HepG2 (cell line): ENCODE measurements at regions not wholly inside any gene's neighbourhood (a gene's known extent, or its start where the extent isn't known, plus 50 kb on each side); places are given as distances from the start of the nearest gene placed in this dataset.

Source experiments
- ATAC-seq: fragments of 200-7000 bp; cut with Tn5 transposase; 3 replicates; pipeline ENCODE4 v1.9.1; 2020; ENCODE audit warnings: mild to moderate bottlenecking, moderate library complexity
- BruUV-seq: library from RNA; stranded (reverse); fragments of 400-500 nt; replicated peaks from 2 replicates; lab custom pipeline; 2021; lab: Mats Ljungman, UMichigan
- CTCF ChIA-PET: fragments of 300-600 bp; formaldehyde crosslinking; extraction: SDS; loops from one replicate; lab custom pipeline; 2021; ENCODE audit warnings: low total read pairs, inconsistent platforms, low intra/inter-chr PET ratio; lab: Yijun Ruan, JAX
- POLR2A ChIA-PET: fragments of 350-600 bp; sonication (Branson Sonifier 250); formaldehyde crosslinking; loops from one replicate; lab custom pipeline; 2020; ENCODE audit warnings: antibody characterized with exemption, inconsistent platforms; lab: Yijun Ruan, JAX
- DNase-seq: peaks from one replicate; pipeline ENCODE4 v3.0.0-alpha.2; 2015; ENCODE audit warnings: low spot score
- FAIRE-seq: peaks from 3 replicates; lab custom pipeline; 2011; peaks lifted over from hg19 to GRCh38; lab: Jason Lieb, UNC
- H2AFZ ChIP-seq: one replicate; pipeline ENCODE4 v1.6.1; 2011; ENCODE audit warnings: low read length, inconsistent platforms
- H3K27ac ChIP-seq: fragments of 300-600 bp; 3 replicates; pipeline ENCODE4 v1.8.0; 2011; ENCODE audit warnings: mixed run types, mild to moderate bottlenecking, mixed read lengths, low read length, inconsistent platforms; ENCODE audit not compliant: insufficient read depth; ENCODE audit errors: extremely low read length
- H3K27me3 ChIP-seq, 2 experiments: fragments of 200-600 bp in 1 of 2; 2 replicates in 1 of 2; 3 replicates in 1 of 2; pipeline versions ENCODE4 v1.6.0 to v1.8.0; 2011; ENCODE audit warnings: low read length in 2 of 2, mild to moderate bottlenecking in 2 of 2, moderate library complexity in 2 of 2, inconsistent platforms in 1 of 2; ENCODE audit not compliant: insufficient read depth in 2 of 2, control insufficient read depth in 1 of 2
- H3K36me3 ChIP-seq, 2 experiments: fragments of 200-600 bp in 1 of 2; replicated peaks in 1 of 2; 2 replicates in 1 of 2; 3 replicates in 1 of 2; pipeline versions ENCODE4 v1.5.1 to v1.8.0; 2011; ENCODE audit warnings: low read length in 2 of 2, inconsistent platforms in 1 of 2; ENCODE audit not compliant: insufficient read depth in 2 of 2, control insufficient read depth in 1 of 2
- H3K4me1 ChIP-seq: 2 replicates; pipeline ENCODE4 v1.5.1; 2012; ENCODE audit warnings: low read length, inconsistent platforms; ENCODE audit not compliant: insufficient read depth
- H3K4me2 ChIP-seq: 2 replicates; pipeline ENCODE4 v1.6.0; 2011; ENCODE audit warnings: low read depth, low read length, inconsistent platforms
- H3K4me3 ChIP-seq, 3 experiments: fragments of 200-600 bp in 1 of 3; sonication (generic), shearing (Covaris generic) in 1 of 3; replicated peaks in 1 of 3; 2 replicates each; pipeline ENCODE4 v1.5.1; 2011 to 2016; ENCODE audit warnings: low read length in 3 of 3, inconsistent platforms in 2 of 3, low read depth in 2 of 3, mild to moderate bottlenecking in 2 of 3, control low read depth in 1 of 3, mixed read lengths in 1 of 3; ENCODE audit not compliant: insufficient read depth in 1 of 3
- H3K79me2 ChIP-seq: one replicate; pipeline ENCODE4 v1.6.1; 2011; ENCODE audit warnings: low read length, inconsistent platforms; ENCODE audit not compliant: insufficient read depth
- H3K9ac ChIP-seq: 2 replicates; pipeline ENCODE4 v1.6.0; 2011; ENCODE audit warnings: mild to moderate bottlenecking, low read depth, low read length, inconsistent platforms; ENCODE audit not compliant: insufficient read depth
- H3K9me3 ChIP-seq: 2 replicates; pipeline ENCODE4 v1.5.1; 2012; ENCODE audit warnings: mild to moderate bottlenecking, low read length
- H4K20me1 ChIP-seq: 2 replicates; pipeline ENCODE4 v1.6.0; 2011; ENCODE audit warnings: inconsistent platforms, mild to moderate bottlenecking, low read length, moderate library complexity; ENCODE audit not compliant: insufficient read depth
- ATF2 ChIP-seq: sonication (generic); formaldehyde crosslinking; IDR thresholded peaks from 2 replicates; pipeline ENCODE4 v1.4.0; 2020; ENCODE audit warnings: missing genetic modification reagents
- CERS6 ChIP-seq: sonication (generic); formaldehyde crosslinking; IDR thresholded peaks from 2 replicates; pipeline ENCODE4 v1.5.0; 2020; ENCODE audit warnings: missing genetic modification reagents
- HDAC1 ChIP-seq: sonication (generic); formaldehyde crosslinking; IDR thresholded peaks from 2 replicates; pipeline ENCODE4 v1.5.1; 2020; ENCODE audit warnings: mild to moderate bottlenecking, missing genetic modification reagents
- HNRNPUL1 ChIP-seq: fragments of 200-400 bp; formaldehyde crosslinking; IDR thresholded peaks from 2 replicates; pipeline ENCODE4 v1.6.1; 2017; ENCODE audit warnings: low read depth, mild to moderate bottlenecking, low read length, moderate library complexity
- IRF2 ChIP-seq: IDR thresholded peaks from 2 replicates; pipeline ENCODE4 v1.6.1; 2018; ENCODE audit warnings: missing genetic modification reagents, missing compliant biosample characterization
- MYC ChIP-seq: sonication (generic); formaldehyde crosslinking; IDR thresholded peaks from 2 replicates; pipeline ENCODE4 v1.9.0; 2021; ENCODE audit warnings: missing genetic modification reagents, borderline replicate concordance
- PHB2 ChIP-seq: fragments of 450-650 bp; IDR thresholded peaks from 2 replicates; pipeline ENCODE4 v1.6.1; 2018; ENCODE audit not compliant: partially characterized antibody
- POLR2G ChIP-seq: fragments of 200-400 bp; formaldehyde crosslinking; IDR thresholded peaks from 2 replicates; pipeline ENCODE4 v1.6.1; 2018; ENCODE audit warnings: mild to moderate bottlenecking, low read depth, low read length, moderate library complexity
- SNRNP70 ChIP-seq: fragments of 200-400 bp; formaldehyde crosslinking; IDR thresholded peaks from 2 replicates; pipeline ENCODE4 v1.6.1; 2017; ENCODE audit warnings: mild to moderate bottlenecking, low read depth, low read length, moderate library complexity
- SSRP1 ChIP-seq: IDR thresholded peaks from 2 replicates; pipeline ENCODE4 v1.6.1; 2016; ENCODE audit warnings: control low read depth
- TBL1XR1 ChIP-seq: fragments of 150-350 bp; IDR thresholded peaks from 2 replicates; pipeline ENCODE4 v1.6.1; 2014; ENCODE audit warnings: borderline replicate concordance, low read length; ENCODE audit not compliant: partially characterized antibody
- THAP9 ChIP-seq: sonication (generic); formaldehyde crosslinking; IDR thresholded peaks from 2 replicates; pipeline ENCODE4; 2020; ENCODE audit warnings: missing genetic modification reagents, mild to moderate bottlenecking, borderline replicate concordance
- ZFX ChIP-seq: sonication (generic); formaldehyde crosslinking; IDR thresholded peaks from 2 replicates; pipeline ENCODE4 v1.4.0; 2020; ENCODE audit warnings: mild to moderate bottlenecking, low read depth, missing genetic modification reagents, moderate library complexity
- ZIK1 ChIP-seq: sonication (generic); formaldehyde crosslinking; IDR thresholded peaks from 2 replicates; pipeline ENCODE4 v1.5.0; 2020; ENCODE audit warnings: mild to moderate bottlenecking, low read depth, missing genetic modification reagents, borderline replicate concordance
- ZNF414 ChIP-seq: sonication (generic); formaldehyde crosslinking; IDR thresholded peaks from 2 replicates; pipeline ENCODE4 v1.5.0; 2020; ENCODE audit warnings: missing genetic modification reagents
- ZNF441 ChIP-seq: sonication (generic); formaldehyde crosslinking; IDR thresholded peaks from 2 replicates; pipeline ENCODE4 v1.7.0; 2021; ENCODE audit warnings: missing genetic modification reagents, borderline replicate concordance
- ZNF615 ChIP-seq: sonication (generic); formaldehyde crosslinking; IDR thresholded peaks from 2 replicates; pipeline ENCODE4 v1.5.0; 2020; ENCODE audit warnings: mild to moderate bottlenecking, missing genetic modification reagents, borderline replicate concordance
- ZNF644 ChIP-seq: IDR thresholded peaks from 2 replicates; pipeline ENCODE4 v1.6.1; 2016; ENCODE audit warnings: low read depth
- ZNF773 ChIP-seq: sonication (generic); formaldehyde crosslinking; IDR thresholded peaks from 2 replicates; pipeline ENCODE4 v1.4.0; 2020; ENCODE audit warnings: missing genetic modification reagents, borderline replicate concordance
- WGBS: methylation state at CpG from one replicate; pipeline ENCODE4 v1.1.6; 2017; ENCODE audit warnings: low lambda C conversion rate; 5-methylcytosine and 5-hydroxymethylcytosine counted together
- in situ Hi-C: cut with HindIII; loops from 2 replicates; pipeline ENCODE4 v1.10.0; 2017; ENCODE audit warnings: low pct_unique_long_range_greater_than_20kb; ENCODE audit not compliant: extremely low pct_ligation_motif_present
- intact Hi-C: fragments of 100-400 bp; cut with micrococcal nuclease; formaldehyde crosslinking; loops from one replicate; pipeline ENCODE4 v1.10.0; 2022; ENCODE audit not compliant: unreplicated experiment

- Histone ChIP-seq H4K20me1 (no peaks in the 10 kb centered on the region), H3K4me3 (no peak overlapping the region), H3K27ac (no peak overlapping the region), H3K79me2 (no peaks in the 10 kb centered on the region), H3K4me2 (no peak overlapping the region), H3K4me1 (no peaks in the 10 kb centered on the region), H3K36me3 (no peaks in the 10 kb centered on the region), H3K9ac (no peak overlapping the region), H3K27me3 (no peaks in the 10 kb centered on the region), H2AFZ (no peak overlapping the region), H3K9me3 (no peaks in the 10 kb centered on the region)
- POLR2A ChIA-PET = no interaction called here
- intact Hi-C loops (no loop called here), in situ Hi-C loops (no loop called here)
- BruUV-seq = no TSS peak
- DNase-seq (no peak), ATAC-seq (no peak), FAIRE-seq (no peak)
- WGBS = 2% methylated on average over 3 of the region's 3 CpGs
- CTCF ChIA-PET = no interaction called here
- no peak for TF ChIP-seq ZIK1 (CRISPR knock-in tag)
- TF ChIP-seq ZNF773 = no peak
- TF ChIP-seq POLR2G = no peak
- no peak for TF ChIP-seq PHB2
- TF ChIP-seq ZNF615 (CRISPR knock-in tag) = no peak
- no peak for TF ChIP-seq SNRNP70
- no peak for TF ChIP-seq ATF2 (CRISPR knock-in tag)
- no peak for TF ChIP-seq ZFX
- no peak for TF ChIP-seq HNRNPUL1
- TF ChIP-seq CERS6 = no peak
- TF ChIP-seq THAP9 (CRISPR knock-in tag) = no peak
- no peak for TF ChIP-seq HDAC1 (CRISPR knock-in tag)
- TF ChIP-seq TBL1XR1 = no peak
- no peak for TF ChIP-seq ZNF644 (CRISPR knock-in tag)
- TF ChIP-seq IRF2 = no peak
- TF ChIP-seq ZNF441 (CRISPR knock-in tag) = no peak
- TF ChIP-seq ZNF414 (CRISPR knock-in tag) = no peak
- TF ChIP-seq SSRP1 (CRISPR knock-in tag) = no peak
- TF ChIP-seq MYC (CRISPR knock-in tag) = no peak
Measured at GRCh38 chr2:60042023-60042422, 511.4 kb downstream of the BCL11A start.
